ENCODE measurements at regions not wholly inside any gene's neighbourhood (a gene's known extent, or its start where the extent isn't known, plus 50 kb on each side); places are given as distances from the start of the nearest gene placed in this dataset.
"Not testable (repeated sequence)": the region's sequence is repeated elsewhere in the genome, so short reads cannot be mapped to it uniquely, and the experiment has no call there.

GRCh38 chr5:42252306-42252705, 170.9 kb upstream of the GHR start:
- no peak overlapping the region for H3K4me3 Mint-ChIP-seq
- TF ChIP-seq USF2 (CRISPR knock-in tag; IDR thresholded peaks at IDR 0.05) (no peak), E2F4 (CRISPR knock-in tag; IDR thresholded peaks at IDR 0.05; ENCODE audit: borderline replicate concordance, low read depth) (no peak), ZNF512 (CRISPR knock-in tag; IDR thresholded peaks at IDR 0.05; ENCODE audit: borderline replicate concordance) (no peak), ETV6 (CRISPR knock-in tag; IDR thresholded peaks at IDR 0.05) (no peak), ATF3 (CRISPR knock-in tag; conservative IDR thresholded peaks at IDR 0.05) (no peak), MXD4 (CRISPR knock-in tag; IDR thresholded peaks at IDR 0.05; ENCODE audit: borderline replicate concordance) (no peak), E2F5 (CRISPR knock-in tag; IDR thresholded peaks at IDR 0.05) (no peak), GTF2I (CRISPR knock-in tag; conservative IDR thresholded peaks at IDR 0.05) (no peak)
- H3K36me3 Mint-ChIP-seq: peaks cover 8% of the 10 kb centered on the region
- ChIA-PET POLR2A (no interaction called here), CTCF (no interaction called here)
- ATAC-seq (no peak), DNase-seq (ENCODE audit: low spot score) (no peak)
- H3K4me1 Mint-ChIP-seq: no peaks in the 10 kb centered on the region
- no peak overlapping the region for H3K27ac Mint-ChIP-seq
- no peaks in the 10 kb centered on the region for H3K27me3 Mint-ChIP-seq (ENCODE audit: low read depth)
- peaks cover 10% of the 10 kb centered on the region for H3K9me3 Mint-ChIP-seq

GRCh38 chr5:42259914-42260313, 163.3 kb upstream of the GHR start:
- H3K9me3 Mint-ChIP-seq: peaks cover 40% of the 10 kb centered on the region
- H3K27ac Mint-ChIP-seq; DNase-seq (ENCODE audit: low spot score); ATAC-seq; H3K4me3 Mint-ChIP-seq; H3K27me3 Mint-ChIP-seq (ENCODE audit: low read depth); CTCF ChIA-PET; H3K4me1 Mint-ChIP-seq; POLR2A ChIA-PET: not testable (repeated sequence)
- H3K36me3 Mint-ChIP-seq: peaks cover 19% of the 10 kb centered on the region

- DNase-seq (ENCODE audit: low spot score) (no peak), ATAC-seq (no peak)
- Mint-ChIP-seq H3K4me1 (peaks cover 5% of the 10 kb centered on the region), H3K9me3 (peaks cover 22% of the 10 kb centered on the region), H3K27ac (no peak overlapping the region), H3K4me3 (no peak overlapping the region), H3K27me3 (ENCODE audit: low read depth) (no peaks in the 10 kb centered on the region; the same call in 1 of the 2 replicates), H3K36me3 (no peaks in the 10 kb centered on the region)
- ChIA-PET CTCF (no interaction called here), POLR2A (no interaction called here)
- TF ChIP-seq IRF1 (CRISPR knock-in tag; IDR thresholded peaks at IDR 0.05) (no peak), MXD4 (CRISPR knock-in tag; IDR thresholded peaks at IDR 0.05; ENCODE audit: borderline replicate concordance) (no peak), NFE2L1 (CRISPR knock-in tag; IDR thresholded peaks at IDR 0.05) (no peak), ZNF512 (CRISPR knock-in tag; IDR thresholded peaks at IDR 0.05; ENCODE audit: borderline replicate concordance) (no peak), ZBTB43 (CRISPR knock-in tag; IDR thresholded peaks at IDR 0.05) (no peak), FOXJ3 (CRISPR knock-in tag; IDR thresholded peaks at IDR 0.05; ENCODE audit: borderline replicate concordance) (no peak), E2F1 (CRISPR knock-in tag; IDR thresholded peaks at IDR 0.05) (no peak), CDX4 (CRISPR knock-in tag; IDR thresholded peaks at IDR 0.05; ENCODE audit: borderline replicate concordance) (no peak), E2F4 (CRISPR knock-in tag; IDR thresholded peaks at IDR 0.05; ENCODE audit: borderline replicate concordance, low read depth) (no peak), ZNF396 (CRISPR knock-in tag; IDR thresholded peaks at IDR 0.05; ENCODE audit: borderline replicate concordance) (no peak), ZNF416 (CRISPR knock-in tag; IDR thresholded peaks at IDR 0.05) (no peak), SP1 (CRISPR knock-in tag; conservative IDR thresholded peaks at IDR 0.05) (no peak), TEAD1 (CRISPR knock-in tag; IDR thresholded peaks at IDR 0.05) (no peak), KAT7 (CRISPR knock-in tag; IDR thresholded peaks at IDR 0.05; ENCODE audit: borderline replicate concordance) (no peak)
Measured at GRCh38 chr5:42267091-42267490, 156.1 kb upstream of the GHR start.
